HG03342 (cell line): ENCODE measurements at regions not wholly inside any gene's neighbourhood (a gene's known extent, or its start where the extent isn't known, plus 50 kb on each side); places are given as distances from the start of the nearest gene placed in this dataset.
A peak's percentile ranks its signal among the peaks of the same experiment; 100 is the strongest.

Experiments used
- ATAC-seq: cut with Tn5 transposase; IDR thresholded peaks from one replicate; pipeline ENCODE4 v1.9.1; 2021; ENCODE audit warnings: mild to moderate bottlenecking, moderate library complexity; ENCODE audit not compliant: unreplicated experiment

GRCh38 chr6:101202867-101203374 lies 190.6 kb upstream of the GRIK2 start:
- no peak for ATAC-seq

DNA sequence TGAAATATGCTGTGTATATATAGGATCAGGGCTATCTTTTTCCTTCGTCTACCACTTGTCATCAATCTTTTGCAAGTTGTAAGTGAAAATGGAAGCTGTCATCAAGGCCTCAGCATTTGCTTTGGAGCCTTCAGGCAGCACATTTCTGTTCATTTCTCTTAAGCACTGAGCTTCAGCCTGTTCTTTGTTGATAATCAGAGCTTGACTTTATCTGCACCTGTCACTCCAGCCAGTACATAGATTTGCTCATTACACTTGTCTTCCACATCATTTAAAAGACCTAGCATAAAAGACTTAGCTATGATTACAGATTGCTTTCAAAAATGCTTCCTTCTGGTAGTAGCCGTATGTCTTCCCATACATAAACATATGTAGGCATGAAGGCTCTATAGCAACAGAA lies 189.8 kb upstream of the GRIK2 start:
- ATAC-seq = no peak

DNA sequence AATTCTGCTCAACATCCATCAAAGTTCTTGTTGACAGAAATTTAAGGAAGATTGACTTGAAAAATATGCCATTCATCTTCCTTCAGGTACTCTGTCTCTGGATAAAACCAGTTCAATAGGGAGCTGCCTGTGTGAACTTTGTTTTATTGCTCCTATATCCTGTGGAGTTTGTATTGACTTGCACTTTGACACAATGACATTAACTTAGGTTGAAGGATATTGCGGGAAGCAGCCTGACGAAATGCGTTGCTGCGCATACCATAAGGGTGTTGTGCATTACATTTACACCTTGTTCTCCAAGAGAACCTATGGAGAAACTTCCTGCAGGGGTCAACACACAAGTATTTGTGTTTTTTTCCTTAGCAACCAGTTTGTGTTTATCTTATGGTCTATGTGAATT lies 185.4 kb upstream of the GRIK2 start:
- ATAC-seq = no peak

- ATAC-seq = no peak
Measured at GRCh38 chr6:101212640-101213039, 180.9 kb upstream of the GRIK2 start.

DNA sequence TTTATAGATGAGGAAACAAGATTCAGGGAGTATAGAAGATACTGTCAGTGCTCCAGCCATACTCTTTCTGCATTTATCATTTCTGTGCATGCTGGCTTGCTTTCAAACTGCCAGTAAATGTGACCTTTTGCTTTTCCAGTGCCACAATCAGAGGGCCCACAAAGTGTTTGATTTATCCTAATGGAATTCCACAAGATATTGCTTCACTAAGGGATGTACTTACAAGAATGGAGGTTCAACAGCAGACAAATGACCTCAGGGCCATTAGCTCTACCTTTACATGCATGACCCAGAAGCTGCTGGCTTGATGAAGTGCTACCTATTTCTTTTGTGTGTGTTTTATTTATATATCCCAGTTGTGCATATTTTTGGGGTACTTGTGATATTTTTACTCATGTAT lies 171.5 kb upstream of the GRIK2 start:
- no peak for ATAC-seq

DNA sequence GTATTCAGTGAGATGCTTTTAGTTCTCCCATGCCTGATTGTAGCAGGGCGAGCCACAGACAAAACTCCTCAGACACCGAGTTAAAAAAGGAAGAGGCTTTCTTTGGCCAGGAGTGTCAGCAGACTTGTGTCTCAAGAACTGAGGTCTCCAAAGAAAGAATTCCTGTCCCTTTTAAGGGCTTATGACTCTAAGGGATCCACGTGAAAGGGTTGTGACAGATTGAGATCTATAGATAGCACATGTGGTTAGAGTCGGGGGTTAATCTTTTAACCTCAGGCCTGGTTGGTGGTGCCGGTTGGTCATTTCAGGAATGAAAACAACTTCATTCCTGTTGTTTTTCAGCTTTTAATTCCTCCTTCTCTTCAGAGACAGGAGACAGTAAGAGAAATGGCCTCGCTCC lies 168.8 kb upstream of the GRIK2 start:
- no peak for ATAC-seq

GRCh38 chr6:101226677-101227135 lies 166.8 kb upstream of the GRIK2 start:
- ATAC-seq = no peak

GRCh38 chr6:101230866-101231265 lies 162.6 kb upstream of the GRIK2 start:
- ATAC-seq = no peak

GRCh38 chr6:101231606-101232235 lies 161.8 kb upstream of the GRIK2 start:
- no peak for ATAC-seq

GRCh38 chr6:101232961-101233360 lies 160.5 kb upstream of the GRIK2 start:
- no peak for ATAC-seq

GRCh38 chr6:101236709-101237108 lies 156.8 kb upstream of the GRIK2 start:
- ATAC-seq = no peak

GRCh38 chr6:101241442-101241841 lies 152.1 kb upstream of the GRIK2 start:
- ATAC-seq = no peak

DNA sequence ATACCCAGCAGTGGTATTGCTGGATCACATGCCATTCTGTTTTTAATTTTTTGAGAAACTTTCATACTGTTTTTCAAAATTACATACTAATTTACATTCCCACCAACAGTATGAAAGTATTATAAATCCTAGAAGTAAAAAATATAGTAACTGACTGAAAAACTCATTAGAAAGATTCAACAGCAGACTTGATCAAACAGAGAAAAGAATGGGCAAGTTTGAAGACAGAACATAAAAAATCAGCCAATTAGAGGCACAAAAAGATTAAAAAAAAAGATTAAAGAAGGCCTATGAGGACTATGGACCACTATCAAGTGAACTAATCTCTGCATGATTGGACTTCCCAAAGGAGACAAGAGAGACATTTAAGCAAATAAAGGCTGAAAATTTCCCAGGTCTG lies 144.0 kb upstream of the GRIK2 start:
- no peak for ATAC-seq

DNA sequence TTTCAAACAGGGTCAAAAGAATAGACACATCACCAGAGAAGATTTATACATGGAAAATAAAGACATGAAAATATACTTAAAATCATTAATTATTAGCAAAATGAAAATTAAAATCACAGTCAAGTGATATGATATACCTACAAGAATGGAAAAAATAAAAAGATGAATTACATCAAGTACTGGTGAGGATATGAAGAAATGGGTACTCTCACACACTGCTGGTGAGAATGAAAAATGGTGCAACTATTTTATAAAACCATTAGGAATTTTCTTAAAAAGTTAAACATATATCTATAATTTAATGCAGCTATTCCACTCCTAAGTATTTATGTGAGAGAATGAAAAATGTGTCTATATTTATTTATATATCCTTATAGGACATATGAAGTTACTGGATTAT lies 136.3 kb upstream of the GRIK2 start:
- no peak for ATAC-seq

DNA sequence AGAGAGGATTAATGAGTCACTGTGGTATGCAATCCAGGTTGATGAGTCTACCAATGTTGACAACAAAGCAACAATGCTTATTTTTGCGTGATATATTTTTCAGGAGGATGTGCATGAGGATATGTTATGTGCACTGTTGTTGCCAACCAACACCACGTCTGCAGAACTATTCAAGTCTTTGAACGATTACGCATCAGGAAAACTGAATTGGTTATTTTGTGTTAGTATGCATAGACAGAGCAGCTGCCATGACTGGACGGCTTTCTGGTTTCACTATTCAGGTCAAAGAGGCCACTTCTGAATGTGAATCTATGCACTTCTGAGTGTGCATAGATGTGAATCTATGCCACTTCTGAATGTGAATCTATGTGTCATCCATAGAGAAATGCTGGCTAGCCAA lies 134.0 kb upstream of the GRIK2 start:
- ATAC-seq = no peak

DNA sequence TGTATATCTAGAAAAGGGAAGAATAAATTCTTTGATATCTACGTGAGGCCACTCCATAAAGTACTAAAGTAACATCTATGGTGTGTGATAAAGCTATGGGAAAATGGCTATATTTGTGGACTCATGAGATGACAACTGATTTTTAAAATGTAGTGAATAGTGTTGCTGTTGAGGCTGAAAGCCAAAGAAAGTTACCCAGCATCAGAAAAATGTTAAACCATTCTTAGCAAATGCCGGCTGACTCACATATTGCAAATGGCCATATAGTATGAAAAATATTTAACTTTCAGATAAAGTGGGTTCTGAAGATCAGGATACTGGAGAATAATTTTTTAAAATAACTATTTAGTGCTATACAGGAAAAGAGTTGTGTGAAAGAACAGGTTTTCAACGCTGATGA lies 129.9 kb upstream of the GRIK2 start:
- ATAC-seq = no peak

DNA sequence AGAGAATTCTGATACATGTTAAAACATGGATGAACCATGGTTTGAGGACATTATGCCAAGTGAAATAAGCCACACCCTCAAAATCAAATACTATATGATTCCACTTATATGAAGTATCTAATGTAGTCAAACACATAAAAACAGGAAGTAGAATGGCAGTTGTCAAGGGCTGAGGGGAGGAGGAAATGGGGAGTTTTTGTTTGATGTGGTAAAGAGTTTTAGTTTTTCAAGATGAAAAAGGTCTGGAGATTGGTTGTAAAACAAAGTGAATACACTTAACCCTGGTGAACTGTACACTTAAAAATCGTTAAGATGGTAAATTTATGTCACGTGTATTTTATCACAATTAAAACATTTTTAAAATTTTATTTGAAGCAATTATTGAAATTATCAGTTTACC lies 127.4 kb upstream of the GRIK2 start:
- peak; percentile 59 for ATAC-seq

- ATAC-seq = no peak
Measured at GRCh38 chr6:101268541-101268940, 125.0 kb upstream of the GRIK2 start.

DNA sequence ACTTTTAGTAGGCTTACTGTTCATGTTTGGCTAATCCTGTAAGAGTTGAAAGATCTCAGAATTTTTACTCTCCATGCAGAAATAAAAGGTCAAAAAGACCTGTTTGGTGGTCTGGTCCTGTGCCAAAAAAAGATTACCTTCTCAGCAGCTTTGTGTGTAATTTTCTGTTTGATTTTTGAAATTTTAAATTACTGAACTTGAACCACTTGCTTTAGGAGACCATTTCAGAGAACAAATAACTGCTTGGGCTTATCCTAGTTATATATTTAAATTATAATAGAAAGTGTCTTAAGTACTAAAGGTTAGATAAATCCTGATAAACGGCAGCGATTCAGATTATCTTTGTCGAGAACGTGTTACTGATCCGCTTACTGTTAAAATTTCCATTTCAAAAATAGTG lies 118.3 kb upstream of the GRIK2 start:
- no peak for ATAC-seq

DNA sequence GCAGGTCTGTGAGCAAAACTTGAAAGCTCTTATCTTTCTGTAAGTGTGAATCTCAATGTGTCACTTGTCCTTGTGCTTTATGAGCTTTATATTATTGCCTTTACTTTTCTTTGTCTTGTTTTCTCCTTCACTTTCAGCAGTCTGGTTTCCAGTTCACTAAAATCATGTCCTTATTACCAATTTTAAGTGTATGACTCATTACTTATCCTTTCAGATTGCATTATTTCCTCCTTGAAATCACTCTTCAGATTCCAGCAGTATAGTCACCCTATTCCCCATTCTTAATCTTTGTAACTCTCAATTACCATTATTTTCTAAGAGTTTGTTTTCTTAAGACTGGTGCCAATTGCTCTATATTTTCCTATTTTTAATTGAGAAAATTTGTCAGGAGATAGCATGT lies 117.4 kb upstream of the GRIK2 start:
- ATAC-seq = no peak

- ATAC-seq = no peak
Measured at GRCh38 chr6:101279410-101279809, 114.1 kb upstream of the GRIK2 start.

- ATAC-seq = no peak
Measured at GRCh38 chr6:101281266-101281665, 112.2 kb upstream of the GRIK2 start.

- no peak for ATAC-seq
Measured at GRCh38 chr6:101284131-101284530, 109.4 kb upstream of the GRIK2 start.
